ENCODE measurements at regions not wholly inside any gene's neighbourhood (a gene's known extent, or its start where the extent isn't known, plus 50 kb on each side); places are given as distances from the start of the nearest gene placed in this dataset.

- H3K4me1 ChIP-seq (ENCODE audit: control insufficient read depth, extremely low read depth, insufficient read depth, low read length), result no peaks in the 10 kb centered on the region
- no peaks in the 10 kb centered on the region for H3K27me3 ChIP-seq (ENCODE audit: control insufficient read depth, insufficient read depth, low read length)
- no peaks in the 10 kb centered on the region for H3K79me2 ChIP-seq (ENCODE audit: control insufficient read depth, insufficient read depth, low read length)
- no peak overlapping the region for H3K9ac ChIP-seq (ENCODE audit: insufficient read depth, low read length)
- H3K4me3 ChIP-seq (replicated peaks in 1 of 4; ENCODE audit: control extremely low read depth in 1 of 4, insufficient read depth in 1 of 4, low read depth in 3 of 4, low read length in 4 of 4), result no peak overlapping the region
- H4K20me1 ChIP-seq (ENCODE audit: control insufficient read depth, extremely low read depth, insufficient read depth, low read length), result no peaks in the 10 kb centered on the region
- H3K9me3 ChIP-seq (ENCODE audit: control insufficient read depth, insufficient read depth, low read depth, low read length), result no peaks in the 10 kb centered on the region
- peak in 1 of 2 donors; percentile 2 for DNase-seq (ENCODE audit: low read depth in 2 of 2)
- no peaks in the 10 kb centered on the region for H3K36me3 ChIP-seq (ENCODE audit: control insufficient read depth, insufficient read depth, low read length)
- no peak overlapping the region for H3K27ac ChIP-seq (ENCODE audit: insufficient read depth, low read length)
- TF ChIP-seq EZH2 (IDR thresholded peaks at IDR 0.05; ENCODE audit: low read length, missing control alignments), result no peak
- TF ChIP-seq, protein P1, sequence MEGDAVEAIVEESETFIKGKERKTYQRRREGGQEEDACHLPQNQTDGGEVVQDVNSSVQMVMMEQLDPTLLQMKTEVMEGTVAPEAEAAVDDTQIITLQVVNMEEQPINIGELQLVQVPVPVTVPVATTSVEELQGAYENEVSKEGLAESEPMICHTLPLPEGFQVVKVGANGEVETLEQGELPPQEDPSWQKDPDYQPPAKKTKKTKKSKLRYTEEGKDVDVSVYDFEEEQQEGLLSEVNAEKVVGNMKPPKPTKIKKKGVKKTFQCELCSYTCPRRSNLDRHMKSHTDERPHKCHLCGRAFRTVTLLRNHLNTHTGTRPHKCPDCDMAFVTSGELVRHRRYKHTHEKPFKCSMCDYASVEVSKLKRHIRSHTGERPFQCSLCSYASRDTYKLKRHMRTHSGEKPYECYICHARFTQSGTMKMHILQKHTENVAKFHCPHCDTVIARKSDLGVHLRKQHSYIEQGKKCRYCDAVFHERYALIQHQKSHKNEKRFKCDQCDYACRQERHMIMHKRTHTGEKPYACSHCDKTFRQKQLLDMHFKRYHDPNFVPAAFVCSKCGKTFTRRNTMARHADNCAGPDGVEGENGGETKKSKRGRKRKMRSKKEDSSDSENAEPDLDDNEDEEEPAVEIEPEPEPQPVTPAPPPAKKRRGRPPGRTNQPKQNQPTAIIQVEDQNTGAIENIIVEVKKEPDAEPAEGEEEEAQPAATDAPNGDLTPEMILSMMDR (conservative IDR thresholded peaks at IDR 0.05 in 1 of 2, IDR thresholded peaks at IDR 0.05 in 1 of 2; ENCODE audit: low read depth in 1 of 2, low read length in 2 of 2), result no peak
- no peak overlapping the region for H2AFZ ChIP-seq (ENCODE audit: low read length)
- H3K4me2 ChIP-seq (ENCODE audit: extremely low read depth, insufficient read depth, low read length), result no peak overlapping the region
These were observed 1658.0 kb downstream of the STIM2 start for GRCh38 chr4:28518561-28519165.

DNA sequence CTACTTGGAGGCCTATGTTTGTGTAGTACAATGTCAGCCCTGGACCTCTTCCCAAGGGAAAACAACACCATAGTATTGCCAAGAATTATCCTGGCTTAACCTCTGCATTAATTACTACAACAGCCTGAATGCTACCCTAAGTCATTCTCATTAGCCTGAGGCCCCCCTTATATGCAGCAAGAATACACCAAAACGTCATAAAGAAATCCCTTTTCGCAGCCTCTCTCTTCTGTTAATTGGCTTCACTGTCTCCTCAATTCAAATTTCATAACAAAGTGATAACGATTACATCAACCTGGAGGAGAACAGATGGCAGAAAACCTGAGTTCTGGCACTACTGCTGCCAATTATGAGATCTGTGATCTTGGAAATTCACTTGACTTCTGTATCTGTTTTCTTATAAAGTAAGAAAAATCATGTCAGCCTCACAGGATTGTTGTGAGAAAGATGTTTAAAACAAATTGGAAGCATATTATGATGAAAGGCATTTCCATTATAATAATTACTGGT is 1663.1 kb downstream of the STIM2 start:
- no peak overlapping the region for H2AFZ ChIP-seq (ENCODE audit: low read length)
- no peak for TF ChIP-seq EZH2 (IDR thresholded peaks at IDR 0.05; ENCODE audit: low read length, missing control alignments)
- TF ChIP-seq, protein P1 (conservative IDR thresholded peaks at IDR 0.05 in 1 of 2, IDR thresholded peaks at IDR 0.05 in 1 of 2; ENCODE audit: low read depth in 1 of 2, low read length in 2 of 2), result no peak
- DNase-seq (ENCODE audit: low read depth in 2 of 2), result no peak
- H3K4me2 ChIP-seq (ENCODE audit: extremely low read depth, insufficient read depth, low read length), result no peak overlapping the region
- no peak overlapping the region for H3K27ac ChIP-seq (ENCODE audit: insufficient read depth, low read length)
- no peak overlapping the region for H3K9ac ChIP-seq (ENCODE audit: insufficient read depth, low read length)
- H4K20me1 ChIP-seq (ENCODE audit: control insufficient read depth, extremely low read depth, insufficient read depth, low read length), result no peaks in the 10 kb centered on the region
- no peaks in the 10 kb centered on the region for H3K36me3 ChIP-seq (ENCODE audit: control insufficient read depth, insufficient read depth, low read length)
- no peaks in the 10 kb centered on the region for H3K4me1 ChIP-seq (ENCODE audit: control insufficient read depth, extremely low read depth, insufficient read depth, low read length)
- H3K27me3 ChIP-seq (ENCODE audit: control insufficient read depth, insufficient read depth, low read length), result no peaks in the 10 kb centered on the region
- H3K79me2 ChIP-seq (ENCODE audit: control insufficient read depth, insufficient read depth, low read length), result no peaks in the 10 kb centered on the region
- no peak overlapping the region for H3K4me3 ChIP-seq (replicated peaks in 1 of 4; ENCODE audit: control extremely low read depth in 1 of 4, insufficient read depth in 1 of 4, low read depth in 3 of 4, low read length in 4 of 4)
- no peaks in the 10 kb centered on the region for H3K9me3 ChIP-seq (ENCODE audit: control insufficient read depth, insufficient read depth, low read depth, low read length)

DNA sequence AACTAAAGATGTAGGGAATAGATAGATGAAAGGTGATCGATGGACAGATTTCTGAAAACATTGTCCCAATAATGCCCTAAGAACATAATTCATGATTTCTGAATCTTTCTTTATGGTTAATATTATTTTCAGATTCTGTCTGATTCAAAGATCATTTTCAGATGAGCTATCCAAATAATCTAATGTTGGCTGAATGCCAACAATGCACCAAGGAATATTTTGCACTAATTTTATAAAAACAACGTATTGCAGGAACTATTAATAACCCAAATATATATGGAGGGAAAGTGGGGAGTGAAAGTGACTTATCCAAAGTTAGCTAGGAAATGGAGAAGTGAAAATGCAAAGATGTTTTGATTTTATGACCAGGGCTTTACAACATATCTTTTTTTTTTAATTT is 1675.5 kb downstream of the STIM2 start:
- H2AFZ ChIP-seq (ENCODE audit: low read length), result no peak overlapping the region
- TF ChIP-seq, protein P1 (conservative IDR thresholded peaks at IDR 0.05 in 1 of 2, IDR thresholded peaks at IDR 0.05 in 1 of 2; ENCODE audit: low read depth in 1 of 2, low read length in 2 of 2), result no peak
- no peak for TF ChIP-seq EZH2 (IDR thresholded peaks at IDR 0.05; ENCODE audit: low read length, missing control alignments)
- no peak overlapping the region for H3K4me2 ChIP-seq (ENCODE audit: extremely low read depth, insufficient read depth, low read length)
- no peak for DNase-seq (ENCODE audit: low read depth in 2 of 2)
- H4K20me1 ChIP-seq (ENCODE audit: control insufficient read depth, extremely low read depth, insufficient read depth, low read length), result no peaks in the 10 kb centered on the region
- H3K36me3 ChIP-seq (ENCODE audit: control insufficient read depth, insufficient read depth, low read length), result no peaks in the 10 kb centered on the region
- no peaks in the 10 kb centered on the region for H3K4me1 ChIP-seq (ENCODE audit: control insufficient read depth, extremely low read depth, insufficient read depth, low read length)
- H3K9ac ChIP-seq (ENCODE audit: insufficient read depth, low read length), result no peak overlapping the region
- no peak overlapping the region for H3K4me3 ChIP-seq (replicated peaks in 1 of 4; ENCODE audit: control extremely low read depth in 1 of 4, insufficient read depth in 1 of 4, low read depth in 3 of 4, low read length in 4 of 4)
- H3K9me3 ChIP-seq (ENCODE audit: control insufficient read depth, insufficient read depth, low read depth, low read length), result no peaks in the 10 kb centered on the region
- H3K27me3 ChIP-seq (ENCODE audit: control insufficient read depth, insufficient read depth, low read length), result no peaks in the 10 kb centered on the region
- H3K79me2 ChIP-seq (ENCODE audit: control insufficient read depth, insufficient read depth, low read length), result no peaks in the 10 kb centered on the region
- H3K27ac ChIP-seq (ENCODE audit: insufficient read depth, low read length), result no peak overlapping the region

Measured in fibroblast of lung (primary cell).